NCI-H345 treated with DMSO at 0.1 percent for 48 hours (cell line): ENCODE measurements at regions not wholly inside any gene's neighbourhood (a gene's known extent, or its start where the extent isn't known, plus 50 kb on each side); places are given as distances from the start of the nearest gene placed in this dataset.

Experiments
- DNase-seq: peaks from one replicate; lab custom pipeline; 2025; ENCODE audit not compliant: unreplicated experiment; lab: John Stamatoyannopoulos, UW

DNA sequence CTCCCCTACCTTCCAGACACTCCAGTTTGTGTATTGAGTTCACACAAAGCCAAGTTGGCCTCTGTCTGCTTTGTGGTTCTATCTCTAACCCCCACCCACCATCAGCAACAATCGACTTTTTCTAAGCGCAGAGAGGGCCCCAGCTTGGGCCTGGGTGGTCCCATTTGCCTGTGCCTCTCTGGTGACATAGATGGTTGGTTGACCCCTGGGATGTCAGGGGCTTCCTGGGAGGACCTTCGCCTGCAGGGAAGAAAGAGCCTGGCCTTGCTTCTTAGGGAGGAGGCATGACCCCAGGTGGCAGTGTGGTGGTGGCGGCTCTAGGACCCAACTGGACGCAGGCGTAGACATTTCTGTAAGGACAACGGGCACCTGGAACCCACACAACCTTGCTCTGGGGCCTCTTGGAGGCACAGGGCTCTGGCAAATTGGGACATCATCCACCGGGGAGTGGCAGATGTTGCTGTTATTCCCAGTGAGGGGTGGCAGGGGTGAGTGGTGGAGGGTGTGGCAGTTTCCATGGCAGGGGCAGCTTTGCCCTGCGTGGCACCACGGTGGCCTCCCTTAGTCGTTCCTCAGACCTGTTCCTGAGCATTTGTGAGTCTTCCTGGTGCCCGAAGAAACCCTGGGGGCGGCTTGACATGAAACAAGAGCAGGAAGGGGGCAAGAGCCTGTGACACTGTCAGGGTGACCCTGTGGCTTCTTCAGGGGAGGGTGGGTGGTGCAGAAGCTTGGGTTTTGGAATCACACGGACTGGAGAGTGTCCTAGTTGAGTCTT lies 171.0 kb upstream of the IER5L start:
- DNase-seq, result no peak

DNA sequence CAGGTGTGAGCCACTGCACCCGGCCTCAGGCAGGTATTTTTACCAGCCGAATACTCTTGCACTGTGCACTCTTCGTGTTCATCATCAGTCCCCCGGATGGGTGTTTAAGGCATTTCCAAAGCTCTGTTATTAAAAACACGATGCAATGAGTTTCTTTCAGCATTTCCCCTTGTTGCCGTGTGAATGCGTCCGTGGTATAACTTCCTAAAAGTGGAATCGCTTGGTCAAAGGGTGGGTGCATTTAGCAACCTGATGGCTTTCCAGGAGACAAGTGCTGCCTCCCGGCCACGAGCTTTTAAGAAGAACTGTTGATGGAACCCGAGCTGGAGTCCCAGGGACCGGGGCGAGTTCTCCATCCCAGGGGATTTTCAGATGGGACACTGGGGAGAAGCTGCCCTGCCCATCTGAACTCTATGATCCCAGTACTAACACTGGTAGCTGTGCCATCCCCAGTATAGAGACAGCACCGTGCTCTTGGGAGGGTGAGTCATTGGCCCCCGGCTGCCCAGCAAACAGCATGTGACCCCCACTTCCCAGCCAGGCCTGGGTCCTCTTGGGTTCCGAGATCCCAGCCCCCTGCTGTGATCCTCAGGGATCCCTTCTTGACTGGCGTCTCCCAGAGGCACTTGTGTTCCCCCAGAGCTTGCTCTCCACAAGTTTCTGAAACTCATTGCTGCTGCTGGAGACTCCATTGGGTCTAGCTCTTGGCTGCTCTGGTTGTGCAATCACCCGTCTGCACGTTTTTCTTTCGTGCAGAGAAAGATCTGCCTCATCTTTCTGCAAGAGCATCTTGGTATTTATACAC lies 169.5 kb upstream of the IER5L start:
- no peak for DNase-seq

DNA sequence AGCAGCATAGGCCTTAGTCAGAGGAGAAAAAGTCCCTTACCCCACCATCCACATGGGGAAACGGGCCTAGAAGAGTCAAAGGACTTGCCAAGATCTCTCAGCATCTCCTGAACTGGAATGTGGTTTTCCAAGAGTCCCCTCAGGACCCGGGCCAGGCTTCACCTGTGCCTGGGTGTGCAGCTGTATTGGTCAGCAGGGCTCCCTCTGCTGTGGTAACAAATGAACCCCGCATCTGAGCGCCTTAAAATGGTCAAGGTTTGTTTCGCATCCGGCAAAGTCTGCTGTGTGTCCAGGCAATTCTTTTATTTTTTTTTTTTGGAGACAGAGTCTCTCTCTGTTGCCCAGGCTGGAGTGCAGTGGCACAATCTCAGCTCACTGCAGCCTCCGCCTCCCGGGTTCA lies 168.0 kb upstream of the IER5L start:
- no peak for DNase-seq

DNA sequence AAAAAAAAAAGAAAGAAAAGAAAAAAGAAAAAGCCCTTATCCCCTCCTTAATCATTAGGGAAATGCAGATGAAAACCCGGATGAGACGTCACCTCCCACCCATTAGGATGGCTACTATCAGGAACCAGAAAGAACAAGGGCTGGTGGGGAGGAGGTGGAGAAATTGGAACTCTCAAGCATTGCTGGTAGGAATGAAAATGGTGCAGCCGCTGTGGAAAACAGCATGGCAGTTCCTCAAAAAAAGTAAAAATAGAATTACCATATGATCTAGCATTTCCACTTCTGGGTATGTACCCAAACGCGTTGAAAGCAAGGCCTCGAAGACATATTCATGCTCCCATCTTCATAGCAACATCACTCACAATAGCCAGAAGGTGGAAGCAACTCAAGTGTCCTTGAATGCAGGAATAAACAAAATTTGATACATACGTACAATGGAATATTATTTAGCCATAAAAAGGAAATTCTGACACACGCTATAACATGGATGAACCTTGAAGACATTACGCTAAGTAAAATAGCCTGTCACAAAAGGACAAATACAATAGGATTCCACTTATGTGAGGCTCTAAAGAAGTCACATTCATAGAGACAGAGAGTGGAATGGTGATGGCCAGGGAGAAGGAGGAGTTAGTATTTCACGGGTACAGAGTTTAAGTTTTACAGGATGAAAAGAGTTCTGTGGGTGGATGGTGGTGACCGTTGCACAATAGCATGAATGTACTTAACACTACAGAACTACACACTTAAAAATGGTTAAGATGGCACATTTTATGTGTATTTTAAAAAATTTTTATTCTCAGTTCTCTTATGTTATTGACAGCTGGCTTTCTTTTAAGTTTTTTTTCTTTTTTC lies 166.8 kb upstream of the IER5L start:
- DNase-seq, result no peak

DNA sequence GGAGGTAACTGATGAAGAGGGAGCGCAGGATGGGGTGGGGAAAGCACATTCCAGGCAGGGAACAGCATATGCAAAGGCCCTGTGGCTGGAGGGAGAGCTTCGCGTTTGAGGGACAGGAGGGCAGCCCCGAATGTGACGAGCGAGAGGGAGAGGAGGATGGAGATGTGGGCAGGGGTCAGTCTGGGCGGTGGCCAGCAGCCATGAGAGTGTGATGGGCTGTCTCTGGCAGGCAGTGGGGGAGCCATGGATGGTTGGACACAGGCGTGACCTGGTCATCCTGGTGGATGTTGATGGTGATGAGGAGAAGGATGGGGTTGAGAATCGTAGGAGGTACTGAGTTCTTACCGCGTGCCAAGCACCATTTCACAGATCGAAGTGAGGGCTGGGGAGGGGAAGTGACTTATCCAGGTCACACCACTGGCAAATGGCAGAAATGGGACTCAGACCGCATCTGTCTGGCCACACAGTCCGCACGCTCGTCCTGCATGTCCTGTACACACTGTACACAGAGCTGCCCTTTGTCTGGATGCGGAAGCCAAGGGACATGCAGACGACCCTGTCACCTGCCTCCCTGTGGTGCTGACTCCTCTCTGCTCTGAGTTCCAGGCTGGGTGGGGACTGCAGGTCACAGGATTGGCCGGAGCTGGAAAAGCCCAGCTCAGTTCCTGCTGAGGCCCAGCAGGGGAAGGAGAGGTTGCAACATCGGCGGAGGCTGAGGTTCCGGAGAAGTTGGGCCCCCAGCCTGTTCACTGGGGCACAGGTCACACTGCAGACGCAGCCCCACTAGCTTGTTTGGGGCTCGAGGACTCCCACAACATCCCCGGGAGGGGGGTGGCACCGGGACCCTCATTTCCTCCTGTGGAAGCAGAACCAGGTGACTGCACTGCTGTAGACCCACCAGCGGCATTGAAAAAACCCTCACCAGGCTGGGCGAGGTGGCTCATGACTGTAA lies 165.6 kb upstream of the IER5L start:
- DNase-seq, result no peak

DNA sequence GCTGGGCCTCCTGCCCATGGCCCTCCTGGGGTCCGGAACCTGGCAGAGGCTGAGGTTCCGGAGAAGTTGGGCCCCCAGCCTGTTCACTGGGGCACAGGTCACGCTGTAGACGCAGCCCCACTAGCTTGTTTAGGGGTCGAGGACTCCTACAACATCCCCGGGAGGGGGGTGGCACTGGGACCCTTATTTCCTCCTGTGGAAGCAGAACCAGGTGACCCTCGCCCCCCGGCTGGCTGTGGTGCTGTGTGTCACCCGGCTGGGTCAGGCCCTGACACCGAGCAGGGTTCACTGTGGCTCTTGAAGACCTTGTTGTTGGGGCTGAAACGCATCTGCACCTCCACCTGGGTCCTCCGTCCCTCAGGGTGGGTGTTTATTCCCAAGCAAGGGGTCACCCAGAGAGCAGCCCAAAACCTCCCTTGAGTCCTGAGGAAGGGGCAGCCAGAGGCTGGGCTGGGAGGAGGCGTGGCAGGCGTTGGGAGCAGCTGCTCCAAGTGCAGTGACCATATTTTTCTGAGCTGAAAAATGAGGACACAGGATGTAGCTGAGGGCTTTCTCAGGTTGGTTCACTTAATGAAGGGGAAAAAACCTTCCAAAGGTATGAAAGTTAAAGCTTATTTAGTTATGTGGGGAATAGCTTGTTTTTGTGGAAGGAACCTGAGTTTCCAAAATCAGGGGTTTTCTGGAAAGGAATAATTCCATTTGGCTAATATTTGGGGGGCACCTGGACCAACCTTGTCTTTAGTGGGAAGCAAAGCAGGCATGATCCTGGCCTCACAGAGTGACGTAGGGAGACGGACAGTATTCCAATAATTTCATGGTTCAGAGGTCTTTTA lies 164.7 kb upstream of the IER5L start:
- no peak for DNase-seq

DNA sequence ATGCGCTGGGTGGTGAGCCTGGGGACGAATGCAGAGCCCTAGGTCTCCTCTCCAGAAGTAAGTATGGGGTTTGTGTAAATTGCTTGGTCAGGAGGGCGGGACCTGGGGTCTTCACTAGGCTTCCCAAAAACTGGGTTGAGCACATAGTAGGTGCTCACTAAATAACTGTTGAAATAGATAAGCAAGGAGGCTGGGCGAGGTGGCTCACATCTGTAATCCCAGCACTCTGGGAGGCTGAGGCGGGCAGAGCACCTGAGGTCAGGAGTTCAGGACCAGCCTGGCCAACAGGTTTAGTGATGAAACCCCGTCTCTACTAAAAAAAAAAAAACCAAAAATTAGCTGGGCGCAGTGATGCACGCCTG lies 163.9 kb upstream of the IER5L start:
- no peak for DNase-seq

DNA sequence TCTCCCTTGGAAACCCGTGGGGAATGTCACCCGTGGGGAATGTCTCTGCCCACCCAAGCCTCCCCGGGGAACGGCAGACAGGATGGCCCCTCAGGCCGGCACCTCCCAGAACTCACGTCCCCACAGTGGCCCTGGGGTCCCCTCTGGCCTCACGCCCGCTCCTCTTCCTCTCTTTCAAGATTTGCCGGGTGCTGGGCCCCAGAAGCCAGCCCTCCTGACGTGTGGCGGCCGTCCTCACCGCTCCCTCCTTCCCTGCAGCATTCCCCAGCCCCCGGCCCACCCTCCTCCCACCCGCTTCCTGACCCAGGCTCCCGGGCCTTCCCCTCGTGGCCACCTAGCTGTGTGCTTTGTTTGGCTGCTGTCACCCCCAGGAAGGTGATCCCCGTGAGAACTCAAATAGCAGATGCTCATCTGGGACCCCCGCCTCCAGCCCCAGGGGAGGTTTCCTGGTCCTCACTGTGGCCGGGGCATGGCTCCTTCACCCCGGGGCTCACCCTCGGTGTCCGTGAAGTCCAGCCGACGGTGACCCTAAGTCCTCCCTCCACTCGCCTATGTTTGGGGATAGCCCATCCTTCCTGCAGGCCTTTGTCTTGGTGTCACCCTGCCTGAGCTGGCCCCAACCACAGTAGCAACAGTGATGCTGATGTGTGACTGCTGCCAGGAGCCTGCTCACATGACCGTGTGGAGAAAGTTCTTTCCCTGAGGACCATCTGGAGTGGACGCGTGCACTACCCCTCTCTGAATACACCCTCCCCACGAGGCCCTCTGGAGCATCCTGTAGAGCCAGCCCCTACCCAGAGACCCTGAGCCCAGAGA lies 163.3 kb upstream of the IER5L start:
- no peak for DNase-seq

DNA sequence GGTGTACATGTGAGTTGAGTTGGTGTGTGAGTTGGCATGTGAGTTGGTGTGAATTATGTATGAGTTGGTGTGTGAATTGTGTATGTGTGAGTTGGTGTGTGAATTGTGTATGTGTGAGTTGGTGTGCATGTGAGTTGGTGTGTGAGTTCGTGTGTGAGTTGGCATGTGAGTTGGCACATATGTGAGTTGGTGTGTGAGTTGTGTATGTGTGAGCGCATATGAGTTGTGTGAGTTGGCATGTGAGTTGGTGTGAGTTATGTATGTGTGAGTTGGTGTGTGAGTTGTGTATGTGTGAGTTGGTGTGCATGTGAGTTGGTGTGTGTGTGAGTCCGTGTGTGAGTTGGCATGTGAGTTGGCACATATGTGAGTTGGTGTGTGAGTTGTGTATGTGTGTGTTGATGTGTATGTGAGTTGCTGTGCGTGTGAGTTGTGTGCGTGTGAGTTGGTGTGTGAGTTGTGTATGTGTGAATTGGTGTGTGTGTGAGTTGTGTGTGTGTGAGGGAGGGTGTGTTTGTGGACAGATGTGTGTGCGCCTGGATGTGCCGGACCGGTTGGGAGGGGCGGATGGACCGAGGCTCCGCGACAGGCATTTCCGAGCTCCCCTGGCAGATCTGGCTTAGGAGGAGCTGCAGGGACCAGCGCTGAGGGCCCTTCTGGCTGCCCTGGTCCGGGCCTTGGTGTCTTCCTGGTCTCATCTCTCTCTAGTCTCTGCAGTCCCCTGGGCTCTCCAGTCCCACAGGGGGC lies 162.5 kb upstream of the IER5L start:
- no peak for DNase-seq

DNA sequence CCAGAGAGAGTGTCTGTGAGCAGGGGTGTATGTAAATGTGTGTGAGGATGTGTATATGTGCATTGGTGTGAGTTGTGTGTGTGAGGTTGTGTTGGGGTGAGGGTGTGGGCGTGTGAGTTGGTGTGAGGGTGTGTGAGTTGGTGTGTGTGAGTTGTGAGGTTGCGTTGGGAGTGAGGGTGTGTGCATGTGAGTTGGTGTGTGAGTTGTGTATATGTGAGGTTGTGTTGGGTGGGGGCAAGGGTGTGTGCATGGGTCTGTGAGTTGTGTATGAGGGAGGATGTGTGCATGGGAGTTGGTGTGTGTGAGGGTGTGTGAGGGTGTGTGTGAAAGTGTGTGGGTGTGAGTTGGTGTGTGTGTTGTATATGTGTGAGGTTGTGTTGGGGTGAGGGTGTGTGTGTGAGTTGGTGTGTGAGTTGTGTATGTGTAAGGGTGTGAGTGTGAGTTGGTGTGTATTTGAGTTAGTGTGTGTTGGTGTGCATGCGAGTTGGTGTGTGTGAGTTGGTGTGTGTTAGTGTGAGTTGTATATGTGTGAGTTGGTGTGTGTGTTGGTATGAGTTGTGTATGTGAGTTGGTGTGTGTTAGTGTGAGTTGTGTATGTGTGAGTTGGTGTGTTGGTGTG lies 161.6 kb upstream of the IER5L start:
- no peak for DNase-seq

DNA sequence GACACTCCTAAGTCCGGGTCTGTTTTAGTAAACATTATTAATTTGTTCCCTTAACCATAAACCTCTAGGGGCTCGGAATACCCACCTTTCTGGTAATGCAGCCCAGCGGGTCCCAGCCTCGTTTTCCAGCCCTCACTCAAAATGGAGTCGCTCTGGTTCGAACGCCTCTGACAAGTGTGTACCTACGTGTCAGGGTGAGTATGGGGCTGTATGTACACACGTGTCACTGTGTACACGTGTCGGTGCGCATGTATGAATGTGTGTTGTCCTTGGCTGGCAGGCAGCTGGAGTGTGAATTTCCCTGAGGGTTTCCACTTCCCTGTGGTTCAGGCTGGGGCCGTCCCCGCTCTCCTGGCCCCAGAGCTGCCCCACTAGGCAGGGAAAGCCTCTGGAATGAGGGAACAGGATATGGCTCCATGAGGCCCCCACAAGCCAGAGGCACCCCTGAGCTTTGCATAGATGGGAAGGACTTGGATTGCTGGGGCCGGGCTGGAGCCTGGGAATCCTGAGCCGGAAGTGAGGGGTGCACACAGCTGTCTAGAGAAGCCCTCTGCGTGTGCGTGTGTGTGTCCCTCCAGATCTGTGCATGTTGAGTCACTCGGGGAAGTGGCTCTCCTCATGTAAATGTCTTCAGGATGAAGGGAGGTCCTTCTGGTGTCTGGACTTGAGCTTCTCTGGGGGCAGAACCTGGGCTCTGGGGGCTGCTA lies 160.8 kb upstream of the IER5L start:
- no peak for DNase-seq

DNA sequence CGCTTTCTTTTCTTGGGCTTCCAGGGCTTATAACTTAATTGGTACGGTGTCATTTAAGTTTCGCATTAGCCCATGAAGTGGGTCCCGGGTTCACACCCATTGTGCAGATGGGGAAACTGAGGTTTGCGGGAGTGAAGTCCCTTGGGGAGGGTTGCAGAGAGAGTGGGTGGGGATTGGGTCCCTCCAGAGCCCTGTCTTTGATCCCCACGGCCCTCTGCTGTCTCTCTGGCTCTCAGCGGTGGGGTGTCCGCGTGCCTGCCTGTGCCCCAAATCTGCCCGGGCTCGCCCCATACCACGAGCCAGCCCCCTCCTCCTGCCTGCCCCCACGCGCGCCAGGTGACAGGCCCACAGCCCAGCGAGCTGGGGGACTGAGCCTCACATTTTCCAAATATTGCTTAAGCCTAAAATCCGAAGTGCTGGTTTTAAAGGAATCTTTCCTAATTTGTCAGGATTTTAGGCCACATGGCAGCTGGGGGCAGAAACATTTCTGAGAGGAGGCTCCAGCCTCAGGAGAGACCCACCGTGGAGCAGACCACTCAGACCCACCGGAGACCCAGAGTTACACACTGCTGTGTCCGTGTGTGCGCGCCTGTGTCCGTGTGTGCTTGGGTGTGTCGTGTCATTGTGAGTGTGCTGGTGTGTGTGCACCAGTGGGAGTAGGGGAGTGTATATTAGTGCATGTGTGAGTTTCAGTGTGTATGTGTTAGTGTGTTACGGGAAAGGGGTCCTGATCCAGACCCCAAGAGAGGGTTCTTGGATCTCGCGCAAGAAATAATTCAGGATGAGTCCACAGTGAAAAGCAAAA lies 159.5 kb upstream of the IER5L start:
- no peak for DNase-seq

DNA sequence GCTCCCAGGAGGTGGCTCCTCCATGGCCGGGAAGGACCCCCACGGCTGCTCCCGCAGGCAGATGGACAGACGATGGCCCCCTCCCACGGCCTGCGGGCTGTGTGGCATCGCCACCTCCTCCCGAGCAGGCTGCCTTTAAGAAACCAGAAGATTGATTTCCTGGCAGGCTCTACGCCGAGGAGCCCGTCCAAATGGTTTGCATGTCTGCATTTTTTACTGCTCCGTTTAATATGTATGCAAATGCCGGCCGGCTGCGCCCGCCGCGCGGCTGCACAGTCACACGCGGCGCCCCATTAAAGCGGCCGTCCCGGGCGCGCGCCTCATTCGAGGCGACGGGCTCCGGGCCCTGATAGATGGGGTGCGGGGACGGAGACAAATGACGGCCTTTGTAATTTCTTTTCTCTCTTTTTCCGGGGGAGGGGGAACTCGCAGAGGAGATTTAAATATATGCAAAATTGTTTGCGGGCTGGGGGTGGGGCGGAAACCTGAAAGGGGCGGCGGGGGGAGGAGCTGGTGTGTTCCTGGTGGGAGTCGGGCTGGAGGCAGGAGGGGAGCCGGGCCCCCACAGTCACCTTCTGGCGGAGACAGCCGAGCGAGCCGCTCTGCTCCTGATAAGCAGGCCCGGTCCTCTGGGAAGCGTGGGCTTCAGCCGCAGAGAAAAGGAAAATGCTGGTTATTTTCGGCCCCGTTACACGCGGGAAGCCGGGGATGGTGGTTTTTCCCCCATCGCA lies 158.7 kb upstream of the IER5L start:
- DNase-seq, result no peak

DNA sequence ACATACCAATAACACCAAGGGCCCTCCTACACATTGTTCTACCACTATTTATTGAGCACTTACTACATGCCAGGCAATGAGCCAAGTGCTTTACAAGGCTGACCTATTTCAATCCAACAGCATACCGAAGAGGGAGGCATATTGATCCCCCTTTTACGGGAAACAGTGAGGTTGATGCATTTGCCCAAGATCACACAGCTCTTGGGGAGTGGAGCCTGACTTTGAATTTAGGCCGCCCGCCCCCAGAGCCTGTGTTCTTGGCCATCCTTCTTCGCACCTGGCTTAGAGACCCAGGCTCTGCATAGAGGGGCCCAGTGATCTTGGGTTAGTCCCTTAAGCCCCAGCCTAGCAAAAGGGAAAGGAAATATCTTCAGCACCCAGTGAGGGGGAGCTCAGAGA lies 158.1 kb upstream of the IER5L start:
- DNase-seq, result no peak

DNA sequence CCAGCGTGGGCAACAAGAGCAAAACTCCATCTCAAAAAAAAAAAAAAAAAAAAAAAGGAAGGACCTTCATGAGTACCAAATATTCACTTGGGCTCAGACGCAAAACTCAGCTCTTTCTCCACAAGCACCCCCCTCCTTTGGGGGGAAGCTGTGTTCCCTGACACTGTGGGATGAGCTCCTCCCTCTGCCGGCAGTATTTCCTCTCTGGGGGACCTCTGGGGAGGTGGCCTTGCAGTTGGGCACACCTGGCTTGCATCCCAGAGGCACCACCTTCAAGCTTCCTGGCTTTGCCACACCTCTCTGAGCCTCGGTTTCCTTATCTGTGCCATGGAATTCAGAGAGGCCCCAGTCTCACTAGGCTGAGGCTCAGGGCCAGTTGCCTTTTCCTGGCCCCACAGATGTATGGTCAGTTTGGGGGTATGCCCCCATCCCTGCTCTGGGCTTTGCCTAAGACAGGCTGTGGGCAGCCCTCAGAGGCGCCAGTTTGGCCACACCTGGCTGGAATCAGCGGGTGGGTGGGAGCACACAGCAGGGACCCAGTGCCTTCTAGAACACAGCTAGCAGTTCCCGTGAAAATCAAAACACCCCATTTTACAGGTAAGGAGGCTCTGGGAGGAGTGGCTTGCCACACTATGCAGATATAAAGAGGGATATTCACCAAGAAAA lies 157.5 kb upstream of the IER5L start:
- no peak for DNase-seq
